ENCODE measurements at regions not wholly inside any gene's neighbourhood (a gene's known extent, or its start where the extent isn't known, plus 50 kb on each side); places are given as distances from the start of the nearest gene placed in this dataset.

GRCh38 chr22:44628835-44629234, 73.2 kb upstream of the PRR5 start:
- CTCF ChIA-PET = no interaction called here
- POLR2A ChIA-PET = no interaction called here
- Histone ChIP-seq H3K27me3 (ENCODE audit: insufficient read depth, low read length) (no peaks in the 10 kb centered on the region), H4K20me1 (ENCODE audit: insufficient read depth) (no peaks in the 10 kb centered on the region), H3K9me2 (ENCODE audit: insufficient read depth) (no peaks in the 10 kb centered on the region), H3K36me3 (ENCODE audit: control insufficient read depth in 1 of 2, insufficient read depth in 2 of 2, low read length in 2 of 2) (no peaks in the 10 kb centered on the region), H3K4me3 (replicated peaks in 1 of 2; ENCODE audit: low read depth in 1 of 2, low read length in 2 of 2) (no peak overlapping the region), H3K9me3 (ENCODE audit: control insufficient read depth in 1 of 2, insufficient read depth in 1 of 2, low read depth in 1 of 2, low read length in 2 of 2) (no peaks in the 10 kb centered on the region), H3K9ac (ENCODE audit: low read length) (no peak overlapping the region), H3K4me1 (ENCODE audit: control insufficient read depth in 1 of 2, insufficient read depth in 2 of 2, low read length in 2 of 2) (peaks cover 0 to 4% of the 10 kb centered on the region in 2 experiments; a peak in 1 of 4 replicates), H3K27ac (ENCODE audit: low read depth, low read length) (no peak overlapping the region), H3K4me2 (ENCODE audit: low read length) (no peak overlapping the region), H3K79me2 (ENCODE audit: insufficient read depth, low read length) (no peaks in the 10 kb centered on the region), H2AFZ (ENCODE audit: low read depth, low read length, poor library complexity, severe bottlenecking) (no peak overlapping the region)
- ATAC-seq (no peak), DNase-seq (ENCODE audit: low read depth, low spot score) (no peak)
- BruUV-seq (replicated peaks) = no TSS peak
- intact Hi-C loops (cut with micrococcal nuclease) = loop anchor here (10.0 kb wide), 2 partner anchors 744 to 1354 kb away; no protein-coding TSS in a partner anchor
- no peak for TF ChIP-seq RAD21 (IDR thresholded peaks at IDR 0.05; ENCODE audit: low read depth)
- no peak for TF ChIP-seq TCF7L2 (IDR thresholded peaks at IDR 0.05; ENCODE audit: borderline replicate concordance, extremely low read depth, insufficient read depth, insufficient read length)
- no peak for TF ChIP-seq POLR2A (IDR thresholded peaks at IDR 0.05; ENCODE audit: borderline replicate concordance, extremely low read depth, insufficient read depth, insufficient read length)
- TF ChIP-seq ZNF274 (IDR thresholded peaks at IDR 0.05; ENCODE audit: low read depth, low read length) = no peak
- TF ChIP-seq JUND (IDR thresholded peaks at IDR 0.05) = no peak
- RAD21 ChIA-PET (ENCODE audit: low non-redundant PET in 1 of 2, low total read pairs in 2 of 2, uncharacterized antibody in 2 of 2, unreplicated experiment in 2 of 2) = no interaction called here

GRCh38 chr22:44628273-44628672, 73.7 kb upstream of the PRR5 start:
- Histone ChIP-seq H2AFZ (ENCODE audit: low read depth, low read length, poor library complexity, severe bottlenecking) (no peak overlapping the region), H3K4me1 (ENCODE audit: control insufficient read depth in 1 of 2, insufficient read depth in 2 of 2, low read length in 2 of 2) (peaks cover 0 to 4% of the 10 kb centered on the region in 2 experiments; a peak in 1 of 4 replicates), H3K9me2 (ENCODE audit: insufficient read depth) (no peaks in the 10 kb centered on the region), H3K27ac (ENCODE audit: low read depth, low read length) (no peak overlapping the region), H3K27me3 (ENCODE audit: insufficient read depth, low read length) (no peaks in the 10 kb centered on the region), H3K4me3 (replicated peaks in 1 of 2; ENCODE audit: low read depth in 1 of 2, low read length in 2 of 2) (no peak overlapping the region), H3K9me3 (ENCODE audit: control insufficient read depth in 1 of 2, insufficient read depth in 1 of 2, low read depth in 1 of 2, low read length in 2 of 2) (no peaks in the 10 kb centered on the region), H3K9ac (ENCODE audit: low read length) (no peak overlapping the region), H4K20me1 (ENCODE audit: insufficient read depth) (no peaks in the 10 kb centered on the region), H3K79me2 (ENCODE audit: insufficient read depth, low read length) (no peaks in the 10 kb centered on the region), H3K36me3 (ENCODE audit: control insufficient read depth in 1 of 2, insufficient read depth in 2 of 2, low read length in 2 of 2) (no peaks in the 10 kb centered on the region), H3K4me2 (ENCODE audit: low read length) (no peak overlapping the region)
- intact Hi-C loops (cut with micrococcal nuclease) = loop anchor here (10.0 kb wide), 2 partner anchors 743 to 1353 kb away; no protein-coding TSS in a partner anchor
- no peak for DNase-seq (ENCODE audit: low read depth, low spot score)
- ChIA-PET POLR2A (no interaction called here), RAD21 (ENCODE audit: low non-redundant PET in 1 of 2, low total read pairs in 2 of 2, uncharacterized antibody in 2 of 2, unreplicated experiment in 2 of 2) (interaction anchor here in 1 of 2 experiments (1.0 kb wide), 1 partner anchor 542 kb away, joined by 4 read pairs; no protein-coding TSS in a partner anchor), CTCF (no interaction called here)
- ATAC-seq = no peak
- BruUV-seq (replicated peaks) = no TSS peak
- TF ChIP-seq JUND (IDR thresholded peaks at IDR 0.05) (no peak), POLR2AphosphoS5 (IDR thresholded peaks at IDR 0.05; ENCODE audit: low read depth, low read length) (no peak), YY1 (IDR thresholded peaks at IDR 0.05; ENCODE audit: extremely low read depth, insufficient replicate concordance, low read depth, low read length) (no peak), SIN3A (IDR thresholded peaks at IDR 0.05; ENCODE audit: low read depth) (no peak), RAD21 (IDR thresholded peaks at IDR 0.05; ENCODE audit: low read depth) (no peak), SRF (IDR thresholded peaks at IDR 0.05; ENCODE audit: low read depth) (no peak), EZH2phosphoT487 (IDR thresholded peaks at IDR 0.05; ENCODE audit: borderline replicate concordance) (no peak), ZBTB33 (IDR thresholded peaks at IDR 0.05; ENCODE audit: extremely low read depth, insufficient replicate concordance, low read length) (no peak), POLR2A (IDR thresholded peaks at IDR 0.05; ENCODE audit: borderline replicate concordance, extremely low read depth, insufficient read depth, insufficient read length) (no peak), EGR1 (IDR thresholded peaks at IDR 0.05; ENCODE audit: low read depth) (no peak), TCF7L2 (IDR thresholded peaks at IDR 0.05; ENCODE audit: borderline replicate concordance, extremely low read depth, insufficient read depth, insufficient read length) (no peak), ELF1 (IDR thresholded peaks at IDR 0.05; ENCODE audit: borderline replicate concordance, low read depth) (no peak), CTCF (IDR thresholded peaks at IDR 0.05 in 2 of 3, conservative IDR thresholded peaks at IDR 0.05 in 1 of 3; ENCODE audit: borderline replicate concordance in 1 of 3, insufficient read depth in 1 of 3, low read depth in 2 of 3, low read length in 2 of 3) (no peak), EZH2 (IDR thresholded peaks at IDR 0.05) (no peak), CBX3 (IDR thresholded peaks at IDR 0.05; ENCODE audit: low read depth) (no peak), CEBPB (IDR thresholded peaks at IDR 0.05; ENCODE audit: low read depth) (no peak)
